Hematopoietic multipotent progenitor cell treated with erythropoietin and hydrocortisone succinate and interleukin-3 and kit ligand, for 15 days (in vitro differentiated cells): ENCODE measurements at regions not wholly inside any gene's neighbourhood (a gene's known extent, or its start where the extent isn't known, plus 50 kb on each side); places are given as distances from the start of the nearest gene placed in this dataset.
"Not testable (repeated sequence)": the region's sequence is repeated elsewhere in the genome, so short reads cannot be mapped to it uniquely, and the experiment has no call there.

ENCODE experiments used
- DNase-seq: peaks from one replicate; pipeline ENCODE4 v3.0.0-alpha.2; 2015; ENCODE audit warnings: low spot score

- no peak for DNase-seq
These were observed 153.6 kb downstream of the MAGEB17 start for GRCh38 chrX:16320765-16321355.

GRCh38 chrX:16333453-16333852 is 166.2 kb downstream of the MAGEB17 start:
- DNase-seq = no peak

- DNase-seq = no peak
These were observed 167.9 kb downstream of the MAGEB17 start for GRCh38 chrX:16335181-16335580.

GRCh38 chrX:16347968-16348670 is 180.8 kb downstream of the MAGEB17 start:
- DNase-seq = no peak

- DNase-seq = no peak
These were observed 190.6 kb downstream of the MAGEB17 start for GRCh38 chrX:16357902-16358301.

GRCh38 chrX:16360056-16360455 is 192.8 kb downstream of the MAGEB17 start:
- DNase-seq = not testable (repeated sequence)

- DNase-seq = no peak
These were observed 201.4 kb downstream of the MAGEB17 start for GRCh38 chrX:16368696-16369095.

- DNase-seq = no peak
These were observed 208.8 kb downstream of the MAGEB17 start for GRCh38 chrX:16376056-16376455.

GRCh38 chrX:16386126-16386525 is 218.8 kb downstream of the MAGEB17 start:
- DNase-seq = no peak

GRCh38 chrX:16392597-16392996 is 225.3 kb downstream of the MAGEB17 start:
- no peak for DNase-seq

GRCh38 chrX:16394290-16394689 is 227.0 kb downstream of the MAGEB17 start:
- no peak for DNase-seq

GRCh38 chrX:16403808-16404207 is 236.5 kb downstream of the MAGEB17 start:
- DNase-seq = no peak

- DNase-seq = no peak
These were observed 233.4 kb upstream of the S100G start for GRCh38 chrX:16416588-16416987.

- no peak for DNase-seq
These were observed 231.3 kb upstream of the S100G start for GRCh38 chrX:16418650-16419049.

- DNase-seq = no peak
These were observed 222.3 kb upstream of the S100G start for GRCh38 chrX:16427668-16428067.

GRCh38 chrX:16429406-16429805 is 220.6 kb upstream of the S100G start:
- no peak for DNase-seq

- no peak for DNase-seq
These were observed 218.7 kb upstream of the S100G start for GRCh38 chrX:16431266-16431665.

- DNase-seq = no peak
These were observed 216.9 kb upstream of the S100G start for GRCh38 chrX:16433021-16433420.

- no peak for DNase-seq
These were observed 214.5 kb upstream of the S100G start for GRCh38 chrX:16435399-16435986.

GRCh38 chrX:16436348-16437188 is 213.4 kb upstream of the S100G start:
- DNase-seq = peak; percentile 58

- DNase-seq = no peak
These were observed 209.5 kb upstream of the S100G start for GRCh38 chrX:16440446-16440845.

- no peak for DNase-seq
These were observed 205.6 kb upstream of the S100G start for GRCh38 chrX:16444353-16444752.
